SU-DHL-6 (cell line): ENCODE measurements at regions not wholly inside any gene's neighbourhood (a gene's known extent, or its start where the extent isn't known, plus 50 kb on each side); places are given as distances from the start of the nearest gene placed in this dataset.

ENCODE experiments used
- H2AFZ ChIP-seq: fragments of 200-600 bp; sonication (generic); 2 replicates; pipeline ENCODE4 v1.6.1; 2014; ENCODE audit warnings: low read depth, mild to moderate bottlenecking, moderate library complexity, mixed read lengths, antibody characterized with exemption, low read length; ENCODE audit not compliant: severe bottlenecking
- H3F3A ChIP-seq: fragments of 200-600 bp; shearing (Covaris generic); 2 replicates; pipeline ENCODE4 v1.6.0; 2016; ENCODE audit warnings: antibody characterized with exemption, mild to moderate bottlenecking; ENCODE audit not compliant: insufficient read depth
- H3K27ac ChIP-seq: fragments of 200-600 bp; sonication (generic); 2 replicates; pipeline ENCODE4 v1.5.1; 2016; ENCODE audit warnings: low read depth, mild to moderate bottlenecking, low read length, moderate library complexity, mixed read lengths
- H3K27me3 ChIP-seq: fragments of 200-600 bp; sonication (generic), shearing (Covaris generic); 2 replicates; pipeline ENCODE4 v1.6.0; 2014; ENCODE audit warnings: mild to moderate bottlenecking, low read length
- H3K36me3 ChIP-seq: fragments of 200-600 bp; sonication (generic); 2 replicates; pipeline ENCODE4 v1.6.1; 2014; ENCODE audit warnings: mild to moderate bottlenecking, low read length, mixed read lengths
- H3K4me2 ChIP-seq: fragments of 300-600, 200-600 bp; shearing (Covaris generic), sonication (generic); 2 replicates; pipeline ENCODE4 v1.6.0; 2014; ENCODE audit warnings: low read length, low read depth, mild to moderate bottlenecking; ENCODE audit not compliant: poor library complexity, severe bottlenecking
- H3K4me3 ChIP-seq: fragments of 200-600 bp; sonication (generic); 2 replicates; pipeline ENCODE4 v1.5.1; 2014; ENCODE audit warnings: antibody characterized with exemption, low read length, mild to moderate bottlenecking, mixed read lengths; ENCODE audit not compliant: insufficient read depth, poor library complexity, severe bottlenecking
- H3K79me2 ChIP-seq: fragments of 200-600 bp; sonication (generic); 2 replicates; pipeline ENCODE4 v1.6.1; 2014; ENCODE audit warnings: mild to moderate bottlenecking, low read length, moderate library complexity; ENCODE audit not compliant: insufficient read depth
- H3K9ac ChIP-seq: fragments of 200-600 bp; sonication (generic); 2 replicates; pipeline ENCODE4 v1.7.0; 2014; ENCODE audit warnings: mild to moderate bottlenecking, low read length
- H3K9me2 ChIP-seq: fragments of 200-600 bp; sonication (generic); replicated peaks from 2 replicates; pipeline ENCODE4 v1.6.1; 2014; ENCODE audit warnings: low read length; ENCODE audit not compliant: insufficient read depth
- H3K9me3 ChIP-seq: fragments of 200-600 bp; sonication (generic); 2 replicates; pipeline ENCODE4 v1.6.1; 2014; ENCODE audit warnings: low read length, mixed read lengths; ENCODE audit not compliant: insufficient read depth
- H4K20me1 ChIP-seq: fragments of 200-600 bp; sonication (generic); 2 replicates; pipeline ENCODE4 v1.6.1; 2014; ENCODE audit warnings: low read depth, mild to moderate bottlenecking, antibody characterized with exemption, low read length, moderate library complexity, mixed read lengths
- EZH2phosphoT487 ChIP-seq: fragments of 200-600 bp; sonication (generic), shearing (Covaris generic); conservative IDR thresholded peaks from 2 replicates; pipeline ENCODE4 v1.6.1; 2018; ENCODE audit warnings: mild to moderate bottlenecking, antibody characterized with exemption, low read length, moderate library complexity, mixed read lengths
- TF ChIP-seq, protein P1 (sequence below): fragments of 200-600 bp; sonication (generic); IDR thresholded peaks from one replicate; pipeline ENCODE4 v1.5.1; 2017; ENCODE audit warnings: antibody characterized with exemption, mild to moderate bottlenecking, low read length, moderate library complexity; ENCODE audit not compliant: insufficient read depth, poor library complexity, severe bottlenecking

DNA sequence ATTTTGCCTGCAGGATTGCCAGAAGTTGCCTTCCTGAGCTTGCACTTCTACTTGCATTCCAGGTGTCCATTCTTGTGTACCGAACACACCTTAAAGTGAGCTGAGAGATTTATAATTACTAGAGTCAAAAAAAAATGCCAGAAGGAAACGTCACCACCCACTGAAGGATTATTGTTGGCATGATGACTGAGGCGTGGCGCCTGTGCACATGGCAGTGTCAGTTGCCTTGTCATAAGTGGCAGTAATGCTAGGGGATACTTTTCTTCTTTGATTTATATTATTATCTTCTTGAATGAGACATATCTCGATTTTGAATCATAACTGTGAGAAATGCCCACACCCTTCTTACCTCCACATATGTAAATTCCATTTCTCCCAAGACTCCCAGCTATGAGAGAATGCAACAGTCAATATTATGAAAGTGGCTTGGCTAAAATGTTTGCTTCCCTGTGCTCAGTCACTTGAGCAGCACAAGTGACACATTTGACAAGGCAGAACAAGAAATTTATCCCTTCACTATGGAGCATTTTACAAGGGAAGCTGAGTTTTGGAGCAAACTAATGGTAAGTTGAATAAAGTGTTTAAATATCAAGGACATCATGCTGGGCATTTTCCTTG, 149.5 kb upstream of the SASH1 start:
- Histone ChIP-seq H3K9ac (no peak overlapping the region), H4K20me1 (no peaks in the 10 kb centered on the region), H3K27ac (no peak overlapping the region), H2AFZ (no peak overlapping the region), H3K4me3 (no peak overlapping the region), H3K27me3 (no peaks in the 10 kb centered on the region), H3K36me3 (no peaks in the 10 kb centered on the region), H3K4me2 (no peak overlapping the region), H3K9me3 (no peaks in the 10 kb centered on the region), H3K79me2 (no peaks in the 10 kb centered on the region), H3F3A (no peaks in the 10 kb centered on the region), H3K9me2 (no peaks in the 10 kb centered on the region)
- TF ChIP-seq EZH2phosphoT487, result no peak
- TF ChIP-seq, protein P1, sequence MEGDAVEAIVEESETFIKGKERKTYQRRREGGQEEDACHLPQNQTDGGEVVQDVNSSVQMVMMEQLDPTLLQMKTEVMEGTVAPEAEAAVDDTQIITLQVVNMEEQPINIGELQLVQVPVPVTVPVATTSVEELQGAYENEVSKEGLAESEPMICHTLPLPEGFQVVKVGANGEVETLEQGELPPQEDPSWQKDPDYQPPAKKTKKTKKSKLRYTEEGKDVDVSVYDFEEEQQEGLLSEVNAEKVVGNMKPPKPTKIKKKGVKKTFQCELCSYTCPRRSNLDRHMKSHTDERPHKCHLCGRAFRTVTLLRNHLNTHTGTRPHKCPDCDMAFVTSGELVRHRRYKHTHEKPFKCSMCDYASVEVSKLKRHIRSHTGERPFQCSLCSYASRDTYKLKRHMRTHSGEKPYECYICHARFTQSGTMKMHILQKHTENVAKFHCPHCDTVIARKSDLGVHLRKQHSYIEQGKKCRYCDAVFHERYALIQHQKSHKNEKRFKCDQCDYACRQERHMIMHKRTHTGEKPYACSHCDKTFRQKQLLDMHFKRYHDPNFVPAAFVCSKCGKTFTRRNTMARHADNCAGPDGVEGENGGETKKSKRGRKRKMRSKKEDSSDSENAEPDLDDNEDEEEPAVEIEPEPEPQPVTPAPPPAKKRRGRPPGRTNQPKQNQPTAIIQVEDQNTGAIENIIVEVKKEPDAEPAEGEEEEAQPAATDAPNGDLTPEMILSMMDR, result no peak

GRCh38 chr6:148195511-148195910, 147.1 kb upstream of the SASH1 start:
- H3F3A ChIP-seq, result no peaks in the 10 kb centered on the region
- no peaks in the 10 kb centered on the region for H3K9me3 ChIP-seq
- no peak overlapping the region for H3K9ac ChIP-seq
- TF ChIP-seq, protein P1, result no peak
- TF ChIP-seq EZH2phosphoT487, result no peak
- H3K36me3 ChIP-seq, result no peaks in the 10 kb centered on the region
- no peak overlapping the region for H3K4me3 ChIP-seq
- H3K27ac ChIP-seq, result no peak overlapping the region
- no peaks in the 10 kb centered on the region for H4K20me1 ChIP-seq
- H3K9me2 ChIP-seq, result no peaks in the 10 kb centered on the region
- H3K79me2 ChIP-seq, result no peaks in the 10 kb centered on the region
- no peak overlapping the region for H2AFZ ChIP-seq
- no peak overlapping the region for H3K4me2 ChIP-seq
- H3K27me3 ChIP-seq, result no peaks in the 10 kb centered on the region

GRCh38 chr6:148199584-148199983, 143.1 kb upstream of the SASH1 start:
- Histone ChIP-seq H3K79me2 (no peaks in the 10 kb centered on the region), H3K9me3 (no peaks in the 10 kb centered on the region), H3K27ac (no peak overlapping the region), H3K27me3 (no peaks in the 10 kb centered on the region), H3K4me3 (no peak overlapping the region), H3F3A (no peaks in the 10 kb centered on the region), H3K36me3 (no peaks in the 10 kb centered on the region), H3K4me2 (no peak overlapping the region), H3K9ac (no peak overlapping the region), H2AFZ (no peak overlapping the region), H4K20me1 (no peaks in the 10 kb centered on the region), H3K9me2 (no peaks in the 10 kb centered on the region)
- TF ChIP-seq, protein P1, result no peak
- no peak for TF ChIP-seq EZH2phosphoT487
